Skeletal muscle tissue (tissue), 3 donors: ENCODE measurements at regions not wholly inside any gene's neighbourhood (a gene's known extent, or its start where the extent isn't known, plus 50 kb on each side); places are given as distances from the start of the nearest gene placed in this dataset.

Experiments used
- H3K27ac ChIP-seq: one replicate; pipeline ENCODE4 v1.7.0; 2013; ENCODE audit warnings: mild to moderate bottlenecking, low read depth, low read length, inconsistent platforms
- H3K27me3 ChIP-seq, 3 donors: one replicate each; pipeline ENCODE4 v1.7.0; 2013; ENCODE audit warnings: low read length in 3 of 3; ENCODE audit not compliant: control insufficient read depth in 3 of 3, insufficient read depth in 3 of 3
- H3K36me3 ChIP-seq, 3 donors: one replicate each; pipeline ENCODE4 v1.7.0; 2013; ENCODE audit warnings: low read length in 3 of 3; ENCODE audit not compliant: control insufficient read depth in 3 of 3, insufficient read depth in 3 of 3
- H3K4me1 ChIP-seq, 3 donors: one replicate each; pipeline ENCODE4 v1.7.0; 2013; ENCODE audit warnings: low read length in 3 of 3, mild to moderate bottlenecking in 3 of 3; ENCODE audit not compliant: control insufficient read depth in 3 of 3, insufficient read depth in 3 of 3
- H3K4me3 ChIP-seq, 3 donors: one replicate each; pipeline ENCODE4 v1.7.0; 2013; ENCODE audit warnings: low read length in 3 of 3
- H3K9ac ChIP-seq, 3 donors: one replicate each; pipeline ENCODE4 v1.7.0; 2013; ENCODE audit warnings: low read length in 3 of 3, mild to moderate bottlenecking in 3 of 3, moderate library complexity in 2 of 3, low read depth in 1 of 3
- H3K9me3 ChIP-seq, 3 donors: one replicate each; pipeline ENCODE4 v1.7.0; 2013; ENCODE audit warnings: low read length in 3 of 3; ENCODE audit not compliant: control insufficient read depth in 3 of 3
- donor health status: Osteomylitis.

DNA sequence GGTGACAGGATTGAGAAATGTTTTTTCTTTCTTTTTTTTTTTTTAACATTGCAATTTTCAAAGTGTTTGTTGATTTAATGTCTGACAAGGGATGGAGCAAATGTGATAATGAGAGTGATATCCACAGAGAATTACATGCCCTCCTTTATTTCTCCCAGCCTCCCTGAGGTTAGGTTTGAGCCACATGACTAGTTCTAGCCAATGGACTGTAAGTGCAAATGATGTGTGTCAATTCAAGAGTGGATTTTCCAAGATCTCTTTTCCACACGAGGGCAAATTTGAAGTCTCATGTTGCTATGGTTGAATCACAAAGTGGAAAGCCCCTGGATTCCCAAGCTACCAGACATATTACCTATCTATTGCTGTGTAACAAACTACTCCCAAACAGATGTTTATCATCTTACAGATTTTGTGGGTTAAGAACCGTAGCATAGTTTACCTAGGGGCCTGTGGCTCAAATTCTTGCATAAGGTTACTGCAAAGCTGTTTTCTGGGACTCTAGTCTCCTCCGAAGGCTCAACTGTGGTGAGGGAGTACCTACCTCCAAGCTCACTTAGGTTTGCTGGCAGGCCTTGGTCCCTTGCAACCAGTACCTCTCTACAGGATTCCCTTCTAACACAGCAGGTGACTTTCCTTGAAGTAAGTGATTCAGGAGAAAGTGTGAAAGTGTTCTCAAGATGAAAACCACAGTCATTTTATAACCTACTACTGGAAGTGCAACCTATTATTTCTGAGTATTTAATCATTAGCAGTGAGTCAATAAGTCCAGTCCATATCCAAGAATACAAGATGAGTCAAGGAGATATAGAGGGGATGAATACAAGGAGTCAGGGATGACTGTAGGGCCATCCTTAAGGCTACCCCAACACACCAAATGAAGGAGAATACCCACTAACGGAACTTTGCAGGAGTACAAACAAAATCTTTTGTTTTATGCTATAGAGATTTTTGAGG is 533.6 kb downstream of the PTPRC start:
- Histone ChIP-seq H3K9ac (no peak overlapping the region), H3K27ac (no peak overlapping the region), H3K9me3 (no peaks in the 10 kb centered on the region), H3K4me3 (no peak overlapping the region), H3K27me3 (no peaks in the 10 kb centered on the region), H3K4me1 (no peaks in the 10 kb centered on the region), H3K36me3 (no peaks in the 10 kb centered on the region)

DNA sequence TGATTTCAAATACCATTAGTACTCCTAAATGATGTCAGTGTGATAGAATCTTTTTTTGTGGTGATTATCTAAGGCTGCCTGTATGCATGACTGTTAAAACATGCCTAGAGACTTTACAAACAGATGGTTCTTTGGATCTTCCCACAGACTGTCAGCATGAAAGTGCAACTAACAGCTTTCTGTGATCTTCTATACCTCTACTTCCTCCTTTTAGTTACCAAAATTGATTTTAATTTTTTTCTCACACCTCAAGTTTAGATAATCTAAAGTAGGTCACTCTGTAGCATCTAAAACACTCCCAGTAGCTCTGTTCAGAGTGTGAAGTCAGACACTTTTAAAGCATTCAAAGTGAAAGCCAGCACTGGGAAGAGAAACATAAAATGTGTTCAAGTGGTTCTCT is 534.5 kb downstream of the PTPRC start:
- Histone ChIP-seq H3K27ac (no peak overlapping the region), H3K27me3 (no peaks in the 10 kb centered on the region)

GRCh38 chr1:199174336-199174735 is 535.5 kb downstream of the PTPRC start:
- H3K36me3 ChIP-seq: no peaks in the 10 kb centered on the region
- H3K9me3 ChIP-seq: no peaks in the 10 kb centered on the region
- no peak overlapping the region for H3K4me3 ChIP-seq
- no peak overlapping the region for H3K27ac ChIP-seq
- H3K4me1 ChIP-seq: peaks cover 0 to 1% (median 0%) of the 10 kb centered on the region in 3 donors
- H3K27me3 ChIP-seq: no peaks in the 10 kb centered on the region
- no peak overlapping the region for H3K9ac ChIP-seq

More for the DNA sequence above, 534.5 kb downstream of the PTPRC start:
- Histone ChIP-seq H3K9ac (no peak overlapping the region), H3K4me1 (no peaks in the 10 kb centered on the region), H3K36me3 (no peaks in the 10 kb centered on the region), H3K4me3 (no peak overlapping the region), H3K9me3 (no peaks in the 10 kb centered on the region)

- H3K9ac ChIP-seq: no peak overlapping the region
- H3K27ac ChIP-seq: no peak overlapping the region
- H3K27me3 ChIP-seq: no peaks in the 10 kb centered on the region
- no peaks in the 10 kb centered on the region for H3K36me3 ChIP-seq
- peaks cover 0 to 3% (median 0%) of the 10 kb centered on the region in 3 donors for H3K4me1 ChIP-seq
- H3K4me3 ChIP-seq: no peak overlapping the region
- no peaks in the 10 kb centered on the region for H3K9me3 ChIP-seq
These were observed 537.9 kb downstream of the PTPRC start for GRCh38 chr1:199176713-199177112.

DNA sequence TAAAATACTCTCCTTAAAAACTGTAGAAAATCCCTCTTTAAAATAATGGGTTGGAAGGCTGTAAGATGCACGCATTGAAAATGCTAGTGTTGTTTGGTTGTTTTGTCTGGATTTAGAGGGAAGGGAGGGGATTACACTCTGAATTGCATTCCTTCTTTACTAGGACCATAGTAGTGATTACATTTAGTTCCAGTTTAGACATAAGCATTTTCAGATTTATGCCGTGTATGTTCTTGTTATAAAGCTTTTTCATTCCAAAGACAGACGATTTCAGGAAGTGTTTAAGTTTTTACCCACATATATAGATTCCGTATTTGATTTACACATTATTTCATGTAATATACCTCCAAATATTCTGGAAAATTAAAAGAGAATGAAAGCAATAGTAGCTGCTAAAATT is 538.4 kb downstream of the PTPRC start:
- H3K4me3 ChIP-seq: no peak overlapping the region
- peaks cover 0 to 3% (median 0%) of the 10 kb centered on the region in 3 donors for H3K4me1 ChIP-seq
- H3K27me3 ChIP-seq: no peaks in the 10 kb centered on the region
- H3K36me3 ChIP-seq: no peaks in the 10 kb centered on the region
- no peak overlapping the region for H3K9ac ChIP-seq
- no peaks in the 10 kb centered on the region for H3K9me3 ChIP-seq
- H3K27ac ChIP-seq: no peak overlapping the region

DNA sequence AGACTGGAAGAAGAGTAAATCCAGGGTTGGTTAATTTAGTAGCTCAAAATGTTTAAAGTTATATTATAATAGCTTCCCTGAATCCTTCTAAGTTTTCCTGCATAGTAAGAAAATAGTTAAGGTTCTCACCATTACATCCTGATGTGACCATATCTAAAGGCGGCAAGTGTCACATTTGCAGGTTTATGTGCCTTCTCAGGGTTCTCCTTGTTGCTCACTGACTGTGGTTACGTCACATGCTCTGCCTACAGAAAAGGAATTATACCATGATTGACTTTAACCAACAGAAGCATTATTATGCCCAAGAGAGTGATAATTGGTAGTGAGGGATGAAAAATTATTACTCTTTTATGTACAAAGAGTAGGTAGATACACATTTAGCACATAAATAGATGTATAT is 539.8 kb downstream of the PTPRC start:
- Histone ChIP-seq H3K4me1 (peaks cover 0 to 3% (median 0%) of the 10 kb centered on the region in 3 donors), H3K9me3 (no peaks in the 10 kb centered on the region), H3K36me3 (no peaks in the 10 kb centered on the region), H3K4me3 (no peak overlapping the region), H3K9ac (no peak overlapping the region), H3K27me3 (no peaks in the 10 kb centered on the region), H3K27ac (no peak overlapping the region)

DNA sequence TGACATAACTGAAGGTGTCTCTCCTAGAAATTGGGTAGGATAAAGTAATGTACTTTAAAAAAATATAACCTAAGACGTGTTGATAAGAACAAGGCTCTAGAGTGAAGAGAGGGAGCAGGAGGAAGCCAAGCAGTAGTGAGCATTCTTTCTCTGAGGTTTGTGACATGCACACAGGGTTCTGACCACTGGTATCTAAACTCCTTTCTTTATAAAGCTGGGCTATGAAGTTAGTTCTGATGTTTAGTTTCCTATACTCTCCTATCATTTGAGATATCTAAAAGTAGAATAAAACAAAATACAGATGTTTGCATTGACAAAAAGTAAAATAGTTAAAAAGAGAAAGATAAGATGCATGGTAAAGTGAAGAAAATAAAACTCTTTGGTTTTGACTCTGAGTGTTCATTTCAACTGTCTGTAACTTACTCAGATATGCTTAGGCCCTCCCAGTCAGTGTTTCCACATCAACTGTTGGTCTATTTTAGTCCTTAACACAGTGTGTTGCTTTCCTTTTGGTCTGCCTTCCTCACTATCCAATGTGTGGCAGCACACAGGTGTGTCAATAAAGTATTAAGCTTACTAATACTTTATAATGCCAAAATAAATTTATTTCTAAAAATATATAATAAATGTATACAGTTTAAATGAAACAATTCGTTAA is 543.5 kb downstream of the PTPRC start:
- Histone ChIP-seq H3K9me3 (no peaks in the 10 kb centered on the region), H3K4me1 (peaks cover 0 to 3% (median 0%) of the 10 kb centered on the region in 3 donors), H3K36me3 (no peaks in the 10 kb centered on the region), H3K4me3 (no peak overlapping the region), H3K27me3 (no peaks in the 10 kb centered on the region), H3K9ac (no peak overlapping the region), H3K27ac (no peak overlapping the region)

GRCh38 chr1:199184180-199184579 is 545.3 kb downstream of the PTPRC start:
- peaks cover 0 to 3% (median 0%) of the 10 kb centered on the region in 3 donors for H3K4me1 ChIP-seq
- H3K27me3 ChIP-seq: no peaks in the 10 kb centered on the region
- H3K9me3 ChIP-seq: no peaks in the 10 kb centered on the region
- no peaks in the 10 kb centered on the region for H3K36me3 ChIP-seq
- H3K4me3 ChIP-seq: no peak overlapping the region
- no peak overlapping the region for H3K9ac ChIP-seq
- no peak overlapping the region for H3K27ac ChIP-seq

DNA sequence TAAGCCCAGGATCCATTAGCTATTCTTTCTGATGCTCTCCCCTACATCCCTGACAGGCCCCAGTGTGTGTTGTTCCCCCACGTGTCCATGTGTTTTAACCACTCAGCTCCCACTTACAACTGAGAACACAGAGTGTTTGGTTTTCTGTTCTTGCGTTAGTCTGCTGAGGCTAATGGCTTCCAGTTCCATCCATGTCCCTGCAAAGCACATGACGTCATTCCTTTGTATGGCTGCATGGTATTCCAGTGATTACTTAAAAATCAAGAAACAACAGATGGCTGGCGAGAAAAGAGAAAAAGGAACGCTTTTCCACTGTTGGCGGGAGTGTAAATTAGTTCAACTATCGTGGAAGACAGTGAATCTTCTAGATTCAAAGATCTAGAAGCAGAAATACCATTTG is 556.0 kb downstream of the PTPRC start:
- H3K27me3 ChIP-seq: no peaks in the 10 kb centered on the region
- no peaks in the 10 kb centered on the region for H3K36me3 ChIP-seq
- H3K4me3 ChIP-seq: no peak overlapping the region
- no peaks in the 10 kb centered on the region for H3K4me1 ChIP-seq
- H3K27ac ChIP-seq: no peak overlapping the region
- H3K9ac ChIP-seq: no peak overlapping the region
- no peaks in the 10 kb centered on the region for H3K9me3 ChIP-seq

DNA sequence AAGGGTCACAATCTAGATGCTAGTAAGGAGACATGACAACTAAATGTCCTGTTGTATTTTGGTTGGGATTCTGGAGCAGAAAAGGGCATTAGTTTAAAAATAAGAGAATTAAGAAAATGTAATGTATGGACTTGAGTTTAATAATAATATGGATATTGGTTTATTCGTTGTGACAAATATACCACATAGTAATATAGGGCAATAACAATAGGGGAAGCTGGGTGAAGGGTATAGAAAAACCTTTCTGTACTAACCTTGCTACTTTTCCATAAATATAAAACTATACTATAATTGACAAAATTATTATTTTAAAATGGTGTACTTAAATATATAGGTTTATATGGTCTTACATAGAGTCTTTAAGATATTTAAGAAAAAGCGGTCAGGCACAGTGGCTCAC is 558.9 kb downstream of the PTPRC start:
- Histone ChIP-seq H3K27ac (no peak overlapping the region), H3K4me1 (no peaks in the 10 kb centered on the region), H3K4me3 (no peak overlapping the region), H3K27me3 (no peaks in the 10 kb centered on the region), H3K9ac (no peak overlapping the region), H3K9me3 (no peaks in the 10 kb centered on the region), H3K36me3 (no peaks in the 10 kb centered on the region)
